ENCODE measurements at regions not wholly inside any gene's neighbourhood (a gene's known extent, or its start where the extent isn't known, plus 50 kb on each side); places are given as distances from the start of the nearest gene placed in this dataset.

DNA sequence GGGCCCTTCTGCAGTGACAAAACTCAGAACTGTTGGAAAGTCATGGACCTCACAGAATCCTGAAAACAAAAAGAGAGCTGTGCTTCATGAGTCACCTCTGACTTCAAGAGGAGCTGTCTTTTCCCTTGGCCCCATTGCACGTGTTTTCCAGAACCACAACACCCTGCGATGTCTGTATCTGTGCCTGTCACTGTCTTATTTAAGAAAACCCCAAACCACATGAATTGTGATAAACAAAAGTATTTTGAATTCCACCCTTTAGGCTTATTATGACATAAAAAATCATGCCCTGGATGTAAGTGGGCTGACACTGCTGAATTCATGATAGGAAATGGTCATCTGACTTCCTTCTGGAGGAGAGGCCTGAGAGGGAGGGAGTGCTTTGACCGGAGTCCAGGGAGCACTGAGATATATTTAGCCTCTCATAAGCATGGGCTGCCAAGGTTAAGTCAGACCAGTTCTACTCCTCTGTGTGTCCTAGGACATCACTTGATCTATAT, 96.4 kb upstream of the DUSP22 start:
- Histone ChIP-seq H4K20me1 (ENCODE audit: insufficient read depth) (no peaks in the 10 kb centered on the region), H3K4me2 (ENCODE audit: low read length) (no peak overlapping the region), H3F3A (ENCODE audit: insufficient read depth, low read length, poor library complexity, severe bottlenecking) (no peaks in the 10 kb centered on the region), H3K36me3 (ENCODE audit: insufficient read depth, low read length) (no peaks in the 10 kb centered on the region), H3K79me2 (replicated peaks; ENCODE audit: insufficient read depth, low read length) (no peaks in the 10 kb centered on the region), H3K9me3 (ENCODE audit: low read length) (no peaks in the 10 kb centered on the region), H3K27me3 (ENCODE audit: insufficient read depth, low read depth, low read length) (no peaks in the 10 kb centered on the region), H2AFZ (ENCODE audit: low read depth, low read length) (no peak overlapping the region), H3K9me2 (ENCODE audit: insufficient read depth, low read length) (no peaks in the 10 kb centered on the region), H3K4me3 (ENCODE audit: low read length) (no peak overlapping the region), H3K27ac (ENCODE audit: low read length) (no peak overlapping the region), H3K9ac (ENCODE audit: low read length) (no peak overlapping the region)
- TF ChIP-seq EZH2 (IDR thresholded peaks at IDR 0.05; ENCODE audit: borderline replicate concordance, insufficient read depth, low read length, poor library complexity, severe bottlenecking) (no peak), TAF1 (IDR thresholded peaks at IDR 0.05; ENCODE audit: low read depth) (no peak)
- TF ChIP-seq, protein P1, sequence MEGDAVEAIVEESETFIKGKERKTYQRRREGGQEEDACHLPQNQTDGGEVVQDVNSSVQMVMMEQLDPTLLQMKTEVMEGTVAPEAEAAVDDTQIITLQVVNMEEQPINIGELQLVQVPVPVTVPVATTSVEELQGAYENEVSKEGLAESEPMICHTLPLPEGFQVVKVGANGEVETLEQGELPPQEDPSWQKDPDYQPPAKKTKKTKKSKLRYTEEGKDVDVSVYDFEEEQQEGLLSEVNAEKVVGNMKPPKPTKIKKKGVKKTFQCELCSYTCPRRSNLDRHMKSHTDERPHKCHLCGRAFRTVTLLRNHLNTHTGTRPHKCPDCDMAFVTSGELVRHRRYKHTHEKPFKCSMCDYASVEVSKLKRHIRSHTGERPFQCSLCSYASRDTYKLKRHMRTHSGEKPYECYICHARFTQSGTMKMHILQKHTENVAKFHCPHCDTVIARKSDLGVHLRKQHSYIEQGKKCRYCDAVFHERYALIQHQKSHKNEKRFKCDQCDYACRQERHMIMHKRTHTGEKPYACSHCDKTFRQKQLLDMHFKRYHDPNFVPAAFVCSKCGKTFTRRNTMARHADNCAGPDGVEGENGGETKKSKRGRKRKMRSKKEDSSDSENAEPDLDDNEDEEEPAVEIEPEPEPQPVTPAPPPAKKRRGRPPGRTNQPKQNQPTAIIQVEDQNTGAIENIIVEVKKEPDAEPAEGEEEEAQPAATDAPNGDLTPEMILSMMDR (IDR thresholded peaks at IDR 0.05; ENCODE audit: poor library complexity, severe bottlenecking) = no peak
- TF ChIP-seq, protein P2, sequence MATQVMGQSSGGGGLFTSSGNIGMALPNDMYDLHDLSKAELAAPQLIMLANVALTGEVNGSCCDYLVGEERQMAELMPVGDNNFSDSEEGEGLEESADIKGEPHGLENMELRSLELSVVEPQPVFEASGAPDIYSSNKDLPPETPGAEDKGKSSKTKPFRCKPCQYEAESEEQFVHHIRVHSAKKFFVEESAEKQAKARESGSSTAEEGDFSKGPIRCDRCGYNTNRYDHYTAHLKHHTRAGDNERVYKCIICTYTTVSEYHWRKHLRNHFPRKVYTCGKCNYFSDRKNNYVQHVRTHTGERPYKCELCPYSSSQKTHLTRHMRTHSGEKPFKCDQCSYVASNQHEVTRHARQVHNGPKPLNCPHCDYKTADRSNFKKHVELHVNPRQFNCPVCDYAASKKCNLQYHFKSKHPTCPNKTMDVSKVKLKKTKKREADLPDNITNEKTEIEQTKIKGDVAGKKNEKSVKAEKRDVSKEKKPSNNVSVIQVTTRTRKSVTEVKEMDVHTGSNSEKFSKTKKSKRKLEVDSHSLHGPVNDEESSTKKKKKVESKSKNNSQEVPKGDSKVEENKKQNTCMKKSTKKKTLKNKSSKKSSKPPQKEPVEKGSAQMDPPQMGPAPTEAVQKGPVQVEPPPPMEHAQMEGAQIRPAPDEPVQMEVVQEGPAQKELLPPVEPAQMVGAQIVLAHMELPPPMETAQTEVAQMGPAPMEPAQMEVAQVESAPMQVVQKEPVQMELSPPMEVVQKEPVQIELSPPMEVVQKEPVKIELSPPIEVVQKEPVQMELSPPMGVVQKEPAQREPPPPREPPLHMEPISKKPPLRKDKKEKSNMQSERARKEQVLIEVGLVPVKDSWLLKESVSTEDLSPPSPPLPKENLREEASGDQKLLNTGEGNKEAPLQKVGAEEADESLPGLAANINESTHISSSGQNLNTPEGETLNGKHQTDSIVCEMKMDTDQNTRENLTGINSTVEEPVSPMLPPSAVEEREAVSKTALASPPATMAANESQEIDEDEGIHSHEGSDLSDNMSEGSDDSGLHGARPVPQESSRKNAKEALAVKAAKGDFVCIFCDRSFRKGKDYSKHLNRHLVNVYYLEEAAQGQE (IDR thresholded peaks at IDR 0.05; ENCODE audit: borderline replicate concordance) = no peak

DNA sequence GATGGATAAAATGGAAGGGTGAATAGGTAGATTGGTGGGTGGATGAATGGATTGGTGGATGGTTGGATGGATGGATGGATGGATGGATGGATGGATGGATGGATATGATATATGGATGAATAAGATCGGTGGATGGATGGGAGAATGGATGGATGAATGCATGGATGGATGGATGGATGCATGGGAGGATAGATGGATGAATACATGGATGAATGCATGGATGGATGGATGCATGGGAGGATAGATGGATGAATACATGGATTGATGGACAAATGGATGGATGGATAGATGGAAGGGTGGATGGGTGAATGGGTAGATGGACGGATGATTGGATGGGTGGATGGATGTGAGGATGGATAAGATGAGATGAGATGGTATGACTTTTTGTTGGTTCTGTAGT, 95.7 kb upstream of the DUSP22 start:
- no peaks in the 10 kb centered on the region for H3K36me3 ChIP-seq (ENCODE audit: insufficient read depth, low read length)
- no peaks in the 10 kb centered on the region for H3K9me3 ChIP-seq (ENCODE audit: low read length)
- H3K4me3 ChIP-seq (ENCODE audit: low read length) = no peak overlapping the region
- no peak overlapping the region for H3K4me2 ChIP-seq (ENCODE audit: low read length)
- no peaks in the 10 kb centered on the region for H3K27me3 ChIP-seq (ENCODE audit: insufficient read depth, low read depth, low read length)
- H3K79me2 ChIP-seq (replicated peaks; ENCODE audit: insufficient read depth, low read length) = no peaks in the 10 kb centered on the region
- TF ChIP-seq, protein P1 (IDR thresholded peaks at IDR 0.05; ENCODE audit: poor library complexity, severe bottlenecking) = no peak
- no peak for TF ChIP-seq TAF1 (IDR thresholded peaks at IDR 0.05; ENCODE audit: low read depth)
- TF ChIP-seq, protein P2 (IDR thresholded peaks at IDR 0.05; ENCODE audit: borderline replicate concordance) = no peak
- no peak for TF ChIP-seq POLR2AphosphoS5 (IDR thresholded peaks at IDR 0.05)
- TF ChIP-seq RAD21 (conservative IDR thresholded peaks at IDR 0.05) = no peak
- no peak for TF ChIP-seq EZH2 (IDR thresholded peaks at IDR 0.05; ENCODE audit: borderline replicate concordance, insufficient read depth, low read length, poor library complexity, severe bottlenecking)
- no peak for TF ChIP-seq SMC3 (conservative IDR thresholded peaks at IDR 0.05; ENCODE audit: poor library complexity)
- no peak for TF ChIP-seq MXI1 (conservative IDR thresholded peaks at IDR 0.05; ENCODE audit: poor library complexity, severe bottlenecking)
- H3K9ac ChIP-seq (ENCODE audit: low read length) = no peak overlapping the region
- no peak overlapping the region for H2AFZ ChIP-seq (ENCODE audit: low read depth, low read length)
- H3F3A ChIP-seq (ENCODE audit: insufficient read depth, low read length, poor library complexity, severe bottlenecking) = no peaks in the 10 kb centered on the region
- H3K27ac ChIP-seq (ENCODE audit: low read length) = no peak overlapping the region
- no peaks in the 10 kb centered on the region for H4K20me1 ChIP-seq (ENCODE audit: insufficient read depth)
- no peaks in the 10 kb centered on the region for H3K9me2 ChIP-seq (ENCODE audit: insufficient read depth, low read length)

Measured in neural cell (in vitro differentiated cells).